ENCODE measurements at regions not wholly inside any gene's neighbourhood (a gene's known extent, or its start where the extent isn't known, plus 50 kb on each side); places are given as distances from the start of the nearest gene placed in this dataset.

DNA sequence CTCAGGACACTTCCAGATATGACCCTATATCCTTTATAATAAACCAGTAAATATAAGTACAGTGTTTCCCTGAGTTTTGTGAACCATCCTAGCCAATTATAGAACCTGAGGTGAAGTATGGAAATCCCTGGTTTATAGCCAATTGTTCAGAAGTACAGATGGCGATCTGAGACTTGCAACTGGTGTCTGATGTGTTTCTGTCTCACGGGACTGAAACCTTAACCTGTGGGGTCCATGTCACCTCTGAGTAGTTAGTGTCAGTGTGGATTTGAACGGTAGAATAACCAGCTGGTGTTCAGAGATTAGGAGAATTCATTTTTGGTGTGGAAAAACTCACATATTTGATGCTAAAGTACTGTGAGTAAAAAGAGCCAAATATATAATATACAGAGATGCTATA lies 606.6 kb downstream of the MAFB start:
- no peak for DNase-seq
- intact Hi-C loops (cut with micrococcal nuclease) = no loop called here
- POLR2A ChIA-PET = no interaction called here
- H3K27me3 Mint-ChIP-seq = no peaks in the 10 kb centered on the region
- H3K9me3 Mint-ChIP-seq = peaks cover 3% of the 10 kb centered on the region
- CTCF ChIA-PET = interaction anchor here (1.4 kb wide), 1 partner anchor 30 kb away, joined by 3 read pairs; no protein-coding TSS in a partner anchor
- H3K27ac Mint-ChIP-seq = no peak overlapping the region
- TF ChIP-seq, protein P1, sequence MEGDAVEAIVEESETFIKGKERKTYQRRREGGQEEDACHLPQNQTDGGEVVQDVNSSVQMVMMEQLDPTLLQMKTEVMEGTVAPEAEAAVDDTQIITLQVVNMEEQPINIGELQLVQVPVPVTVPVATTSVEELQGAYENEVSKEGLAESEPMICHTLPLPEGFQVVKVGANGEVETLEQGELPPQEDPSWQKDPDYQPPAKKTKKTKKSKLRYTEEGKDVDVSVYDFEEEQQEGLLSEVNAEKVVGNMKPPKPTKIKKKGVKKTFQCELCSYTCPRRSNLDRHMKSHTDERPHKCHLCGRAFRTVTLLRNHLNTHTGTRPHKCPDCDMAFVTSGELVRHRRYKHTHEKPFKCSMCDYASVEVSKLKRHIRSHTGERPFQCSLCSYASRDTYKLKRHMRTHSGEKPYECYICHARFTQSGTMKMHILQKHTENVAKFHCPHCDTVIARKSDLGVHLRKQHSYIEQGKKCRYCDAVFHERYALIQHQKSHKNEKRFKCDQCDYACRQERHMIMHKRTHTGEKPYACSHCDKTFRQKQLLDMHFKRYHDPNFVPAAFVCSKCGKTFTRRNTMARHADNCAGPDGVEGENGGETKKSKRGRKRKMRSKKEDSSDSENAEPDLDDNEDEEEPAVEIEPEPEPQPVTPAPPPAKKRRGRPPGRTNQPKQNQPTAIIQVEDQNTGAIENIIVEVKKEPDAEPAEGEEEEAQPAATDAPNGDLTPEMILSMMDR (IDR thresholded peaks at IDR 0.05) = no peak
- H3K4me1 Mint-ChIP-seq (ENCODE audit: low read depth) = no peaks in the 10 kb centered on the region
- H3K4me3 Mint-ChIP-seq = no peak overlapping the region
- no peaks in the 10 kb centered on the region for H3K36me3 Mint-ChIP-seq (ENCODE audit: low read depth)
- ATAC-seq = no peak

DNA sequence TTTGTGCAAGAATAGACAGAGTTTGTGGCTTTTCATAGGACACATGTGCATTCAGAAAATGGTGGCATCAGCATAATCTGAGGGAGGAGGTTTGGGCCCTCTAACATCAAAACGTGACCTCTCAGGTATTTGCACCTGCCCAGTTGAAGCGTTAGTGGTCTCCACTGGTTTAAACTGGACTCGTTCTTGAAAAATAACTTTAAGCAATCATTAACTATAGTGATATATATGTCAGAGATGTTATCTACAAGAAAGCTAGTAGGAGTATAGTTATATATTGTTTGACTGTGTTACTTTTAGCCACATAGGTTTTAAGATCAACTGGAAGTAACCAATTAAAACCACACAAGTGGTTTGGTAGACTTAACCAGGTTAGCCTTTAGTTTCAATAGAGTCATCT lies 607.4 kb downstream of the MAFB start:
- Mint-ChIP-seq H3K27me3 (no peaks in the 10 kb centered on the region), H3K36me3 (ENCODE audit: low read depth) (no peaks in the 10 kb centered on the region), H3K4me3 (no peak overlapping the region), H3K27ac (no peak overlapping the region), H3K9me3 (peaks cover 3% of the 10 kb centered on the region), H3K4me1 (ENCODE audit: low read depth) (no peaks in the 10 kb centered on the region)
- no peak for DNase-seq
- ChIA-PET CTCF (interaction anchor here (1.4 kb wide), 1 partner anchor 31 kb away, joined by 3 read pairs; no protein-coding TSS in a partner anchor), POLR2A (no interaction called here)
- intact Hi-C loops (cut with micrococcal nuclease) = no loop called here
- ATAC-seq = no peak
- TF ChIP-seq, protein P1 (IDR thresholded peaks at IDR 0.05) = no peak

- H3K27me3 Mint-ChIP-seq = no peaks in the 10 kb centered on the region
- CTCF ChIA-PET = no interaction called here
- TF ChIP-seq, protein P1 (IDR thresholded peaks at IDR 0.05) = no peak
- no peak for DNase-seq
- H3K36me3 Mint-ChIP-seq (ENCODE audit: low read depth) = no peaks in the 10 kb centered on the region
- no peak overlapping the region for H3K27ac Mint-ChIP-seq
- intact Hi-C loops (cut with micrococcal nuclease) = no loop called here
- no peak for ATAC-seq
- no peak overlapping the region for H3K4me3 Mint-ChIP-seq
- POLR2A ChIA-PET = no interaction called here
- H3K9me3 Mint-ChIP-seq = peaks cover 3% of the 10 kb centered on the region
- no peaks in the 10 kb centered on the region for H3K4me1 Mint-ChIP-seq (ENCODE audit: low read depth)
These were observed 608.9 kb downstream of the MAFB start for GRCh38 chr20:40080041-40080652.

DNA sequence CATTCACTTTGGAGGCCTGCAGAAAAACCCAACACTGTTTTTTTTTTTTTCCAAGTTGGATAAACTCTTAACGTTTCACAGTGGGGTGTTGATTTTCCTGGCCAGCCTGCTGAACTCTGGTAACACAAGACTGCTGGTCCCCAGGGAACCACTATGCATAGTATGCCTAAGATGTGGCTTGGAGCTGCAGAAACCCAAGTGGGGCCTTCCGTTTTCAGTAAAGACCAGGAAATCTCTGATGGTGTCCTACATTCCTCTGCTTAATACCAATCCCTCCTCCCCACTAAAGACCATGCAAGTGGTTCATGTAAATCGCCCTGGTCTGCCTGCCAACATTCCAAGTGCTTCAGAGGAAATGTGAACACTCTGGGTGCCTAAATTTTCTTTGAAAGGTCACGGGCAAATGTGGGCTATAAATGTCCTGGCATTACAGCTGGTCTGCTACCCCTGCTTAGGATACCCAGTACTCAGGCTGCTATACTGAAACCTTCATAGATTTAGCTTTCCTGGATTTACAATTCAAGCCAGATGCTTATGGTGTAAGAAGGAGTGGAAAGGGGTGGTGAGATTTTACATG lies 615.4 kb downstream of the MAFB start:
- H3K27me3 Mint-ChIP-seq = no peaks in the 10 kb centered on the region

DNA sequence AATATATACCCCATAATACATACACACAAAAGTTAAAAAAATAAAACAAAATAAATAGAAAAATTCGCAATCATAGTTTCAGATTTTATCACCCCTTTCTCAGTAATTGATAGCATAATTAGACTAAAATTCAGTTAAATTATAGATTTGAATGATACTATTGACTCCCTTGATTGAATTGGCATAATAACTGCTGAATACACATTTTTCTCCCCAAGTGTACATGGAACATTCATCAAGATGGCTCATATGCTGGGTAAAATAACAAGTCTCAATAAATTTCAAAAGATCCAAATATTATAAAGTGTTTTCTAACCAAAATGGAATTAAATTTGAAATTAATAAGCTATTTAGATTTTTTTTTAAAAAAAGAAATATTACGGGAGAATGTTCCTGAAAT lies 616.1 kb downstream of the MAFB start:
- Mint-ChIP-seq H3K4me3 (no peak overlapping the region), H3K4me1 (ENCODE audit: low read depth) (no peaks in the 10 kb centered on the region), H3K27me3 (no peaks in the 10 kb centered on the region), H3K9me3 (peaks cover 2% of the 10 kb centered on the region), H3K36me3 (ENCODE audit: low read depth) (no peaks in the 10 kb centered on the region), H3K27ac (no peak overlapping the region)
- DNase-seq (no peak), ATAC-seq (no peak)
- TF ChIP-seq, protein P1 (IDR thresholded peaks at IDR 0.05) = no peak
- ChIA-PET POLR2A (no interaction called here), CTCF (no interaction called here)
- intact Hi-C loops (cut with micrococcal nuclease) = no loop called here

More for the DNA sequence above, 615.4 kb downstream of the MAFB start:
- Mint-ChIP-seq H3K4me3 (no peak overlapping the region), H3K36me3 (ENCODE audit: low read depth) (no peaks in the 10 kb centered on the region), H3K27ac (no peak overlapping the region), H3K4me1 (ENCODE audit: low read depth) (no peaks in the 10 kb centered on the region), H3K9me3 (no peaks in the 10 kb centered on the region)
- ChIA-PET CTCF (no interaction called here), POLR2A (no interaction called here)
- DNase-seq (no peak), ATAC-seq (no peak)
- TF ChIP-seq, protein P1 (IDR thresholded peaks at IDR 0.05) = no peak
- intact Hi-C loops (cut with micrococcal nuclease) = no loop called here

Data from activated CD8-positive, alpha-beta T cell treated with anti-CD3 and anti-CD28 coated beads for 36 hours (primary cell).